Peyer's patch (tissue), 4 donors: ENCODE measurements at regions not wholly inside any gene's neighbourhood (a gene's known extent, or its start where the extent isn't known, plus 50 kb on each side); places are given as distances from the start of the nearest gene placed in this dataset.

ENCODE experiments used
- POLR2A ChIP-seq, 2 donors: fragments of 450-650 bp; IDR thresholded peaks; one replicate each; pipeline ENCODE4 v1.5.1; 2017; ENCODE audit warnings: antibody characterized with exemption in 2 of 2, mild to moderate bottlenecking in 2 of 2, moderate library complexity in 2 of 2
- TF ChIP-seq, protein P1 (sequence below), 6 experiments: fragments of 450-650 bp in 4 of 6; fragments of 200-600 bp in 2 of 6; sonication (generic) in 1 of 6; IDR thresholded peaks; one replicate each; pipeline ENCODE4 v1.5.1; 2017 to 2019; ENCODE audit warnings: antibody characterized with exemption in 6 of 6, mild to moderate bottlenecking in 3 of 6, moderate library complexity in 1 of 6

GRCh38 chr10:3491571-3491970, 293.4 kb downstream of the KLF6 start:
- no peak for TF ChIP-seq POLR2A (IDR thresholded peaks at IDR 0.05)
- TF ChIP-seq, protein P1, sequence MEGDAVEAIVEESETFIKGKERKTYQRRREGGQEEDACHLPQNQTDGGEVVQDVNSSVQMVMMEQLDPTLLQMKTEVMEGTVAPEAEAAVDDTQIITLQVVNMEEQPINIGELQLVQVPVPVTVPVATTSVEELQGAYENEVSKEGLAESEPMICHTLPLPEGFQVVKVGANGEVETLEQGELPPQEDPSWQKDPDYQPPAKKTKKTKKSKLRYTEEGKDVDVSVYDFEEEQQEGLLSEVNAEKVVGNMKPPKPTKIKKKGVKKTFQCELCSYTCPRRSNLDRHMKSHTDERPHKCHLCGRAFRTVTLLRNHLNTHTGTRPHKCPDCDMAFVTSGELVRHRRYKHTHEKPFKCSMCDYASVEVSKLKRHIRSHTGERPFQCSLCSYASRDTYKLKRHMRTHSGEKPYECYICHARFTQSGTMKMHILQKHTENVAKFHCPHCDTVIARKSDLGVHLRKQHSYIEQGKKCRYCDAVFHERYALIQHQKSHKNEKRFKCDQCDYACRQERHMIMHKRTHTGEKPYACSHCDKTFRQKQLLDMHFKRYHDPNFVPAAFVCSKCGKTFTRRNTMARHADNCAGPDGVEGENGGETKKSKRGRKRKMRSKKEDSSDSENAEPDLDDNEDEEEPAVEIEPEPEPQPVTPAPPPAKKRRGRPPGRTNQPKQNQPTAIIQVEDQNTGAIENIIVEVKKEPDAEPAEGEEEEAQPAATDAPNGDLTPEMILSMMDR (IDR thresholded peaks at IDR 0.05) = no peak
